SK-N-SH treated with all-trans-retinoic acid at 6 μM for 48 hours (cell line): ENCODE measurements at regions not wholly inside any gene's neighbourhood (a gene's known extent, or its start where the extent isn't known, plus 50 kb on each side); places are given as distances from the start of the nearest gene placed in this dataset.

ENCODE experiments used
- ATAC-seq: fragments of 200-7000 bp; cut with Tn5 transposase; 3 replicates; pipeline ENCODE4 v1.9.1; 2020; ENCODE audit warnings: mild to moderate bottlenecking, moderate library complexity
- ARNTL ChIP-seq: fragments of 450-650 bp; formaldehyde crosslinking; IDR thresholded peaks from 2 replicates; pipeline ENCODE4 v1.5.0; 2020; ENCODE audit warnings: low read depth, mild to moderate bottlenecking, moderate library complexity, borderline replicate concordance
- BACH2 ChIP-seq: fragments of 250-450 bp; sonication (Bioruptor Pico); IDR thresholded peaks from 2 replicates; pipeline ENCODE4 v1.9.0; 2021; ENCODE audit warnings: mild to moderate bottlenecking, borderline replicate concordance
- CSDC2 ChIP-seq: fragments of 250-450 bp; sonication (Bioruptor Pico); IDR thresholded peaks from 2 replicates; pipeline ENCODE4 v1.5.0; 2020; ENCODE audit warnings: mild to moderate bottlenecking, moderate library complexity
- ESRRG ChIP-seq: fragments of 250-450 bp; sonication (Bioruptor Pico); IDR thresholded peaks from 2 replicates; pipeline ENCODE4 v1.6.1; 2021; ENCODE audit warnings: mild to moderate bottlenecking
- GLIS3 ChIP-seq: fragments of 250-450 bp; sonication (Bioruptor Pico); IDR thresholded peaks from 2 replicates; pipeline ENCODE4 v1.5.0; 2020; ENCODE audit warnings: mild to moderate bottlenecking, moderate library complexity
- ISL1 ChIP-seq: fragments of 250-450 bp; sonication (Bioruptor Pico); IDR thresholded peaks from 2 replicates; pipeline ENCODE4 v2.1.2; 2022; ENCODE audit warnings: mild to moderate bottlenecking, moderate library complexity
- OSR1 ChIP-seq: fragments of 250-450 bp; sonication (Bioruptor Pico); IDR thresholded peaks from 2 replicates; pipeline ENCODE4 v1.8.0; 2022; ENCODE audit warnings: moderate library complexity, mild to moderate bottlenecking, inconsistent platforms
- PPARA ChIP-seq: fragments of 250-450 bp; sonication (Bioruptor Pico); IDR thresholded peaks from 2 replicates; pipeline ENCODE4 v1.5.0; 2020; ENCODE audit warnings: mild to moderate bottlenecking, borderline replicate concordance
- RARB ChIP-seq: fragments of 250-450 bp; sonication (Bioruptor Pico); IDR thresholded peaks from 2 replicates; pipeline ENCODE4 v1.8.0; 2021; ENCODE audit warnings: mild to moderate bottlenecking, moderate library complexity
- SNAI2 ChIP-seq: fragments of 250-450 bp; sonication (Bioruptor Pico); IDR thresholded peaks from 2 replicates; pipeline ENCODE4 v1.5.0; 2020; ENCODE audit warnings: mild to moderate bottlenecking, moderate library complexity
- TCF4 ChIP-seq: fragments of 250-450 bp; sonication (Bioruptor Pico); IDR thresholded peaks from 2 replicates; pipeline ENCODE4 v1.8.0; 2021; ENCODE audit warnings: mild to moderate bottlenecking, moderate library complexity, borderline replicate concordance
- TOX ChIP-seq: fragments of 250-450 bp; sonication (Bioruptor Pico); IDR thresholded peaks from 2 replicates; pipeline ENCODE4 v1.8.0; 2021; ENCODE audit warnings: mild to moderate bottlenecking, moderate library complexity, borderline replicate concordance
- ZC3H10 ChIP-seq: fragments of 250-450 bp; sonication (Bioruptor Pico); IDR thresholded peaks from 2 replicates; pipeline ENCODE4 v1.5.1; 2021; ENCODE audit warnings: mild to moderate bottlenecking, moderate library complexity
- ZFP30 ChIP-seq: fragments of 450-650 bp; formaldehyde crosslinking; IDR thresholded peaks from 2 replicates; pipeline ENCODE4 v1.5.0; 2022; ENCODE audit warnings: mild to moderate bottlenecking, moderate library complexity
- ZNF565 ChIP-seq: fragments of 450-650 bp; formaldehyde crosslinking; conservative IDR thresholded peaks from 2 replicates; pipeline ENCODE4 v1.5.0; 2020; ENCODE audit warnings: low read depth, mild to moderate bottlenecking, moderate library complexity
- ZNF70 ChIP-seq: fragments of 450-650 bp; formaldehyde crosslinking; IDR thresholded peaks from 2 replicates; pipeline ENCODE4 v1.5.0; 2020; ENCODE audit warnings: mild to moderate bottlenecking, moderate library complexity
- ZNF8 ChIP-seq: fragments of 450-650 bp; formaldehyde crosslinking; IDR thresholded peaks from 2 replicates; pipeline ENCODE4 v1.5.0; 2020; ENCODE audit warnings: mild to moderate bottlenecking, moderate library complexity
- TF ChIP-seq, protein P1 (sequence below): fragments of 250-450 bp; sonication (Bioruptor Pico); IDR thresholded peaks from 2 replicates; pipeline ENCODE4 v1.5.0; 2020; ENCODE audit warnings: mild to moderate bottlenecking, moderate library complexity
- TF ChIP-seq, protein P2 (sequence below): fragments of 250-450 bp; sonication (Bioruptor Pico); IDR thresholded peaks from 2 replicates; pipeline ENCODE4 v1.5.1; 2021; ENCODE audit warnings: mild to moderate bottlenecking, moderate library complexity
- TF ChIP-seq, protein P3 (sequence below): fragments of 250-450 bp; sonication (Bioruptor Pico); IDR thresholded peaks from 2 replicates; pipeline ENCODE4 v1.8.0; 2020; ENCODE audit warnings: mild to moderate bottlenecking, moderate library complexity, borderline replicate concordance
- TF ChIP-seq, protein P4 (sequence below): fragments of 250-450 bp; sonication (Bioruptor Pico); IDR thresholded peaks from 2 replicates; pipeline ENCODE4 v1.5.1; 2020; ENCODE audit warnings: low read depth, mild to moderate bottlenecking, moderate library complexity

DNA sequence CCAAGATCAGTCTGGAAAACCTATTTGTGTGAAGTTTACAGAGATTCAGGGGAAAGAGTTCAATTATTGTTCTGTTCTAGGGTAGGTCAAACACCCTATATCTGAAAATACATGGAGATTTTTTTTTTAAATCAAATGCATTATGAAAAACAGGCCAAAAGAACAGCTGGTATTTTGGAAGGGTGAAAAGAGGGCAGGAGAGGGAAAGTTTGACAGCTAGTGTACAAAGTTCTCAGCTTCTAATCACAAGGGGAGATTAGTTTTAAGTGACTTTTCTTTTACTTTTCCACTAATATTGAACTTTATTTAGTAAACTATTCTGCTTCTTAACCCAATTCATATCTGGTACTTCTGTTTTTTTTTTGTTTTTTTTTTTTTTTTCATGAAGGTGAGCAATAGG, 66.2 kb upstream of the GRID2 start (continued):
- TF ChIP-seq, protein P1, sequence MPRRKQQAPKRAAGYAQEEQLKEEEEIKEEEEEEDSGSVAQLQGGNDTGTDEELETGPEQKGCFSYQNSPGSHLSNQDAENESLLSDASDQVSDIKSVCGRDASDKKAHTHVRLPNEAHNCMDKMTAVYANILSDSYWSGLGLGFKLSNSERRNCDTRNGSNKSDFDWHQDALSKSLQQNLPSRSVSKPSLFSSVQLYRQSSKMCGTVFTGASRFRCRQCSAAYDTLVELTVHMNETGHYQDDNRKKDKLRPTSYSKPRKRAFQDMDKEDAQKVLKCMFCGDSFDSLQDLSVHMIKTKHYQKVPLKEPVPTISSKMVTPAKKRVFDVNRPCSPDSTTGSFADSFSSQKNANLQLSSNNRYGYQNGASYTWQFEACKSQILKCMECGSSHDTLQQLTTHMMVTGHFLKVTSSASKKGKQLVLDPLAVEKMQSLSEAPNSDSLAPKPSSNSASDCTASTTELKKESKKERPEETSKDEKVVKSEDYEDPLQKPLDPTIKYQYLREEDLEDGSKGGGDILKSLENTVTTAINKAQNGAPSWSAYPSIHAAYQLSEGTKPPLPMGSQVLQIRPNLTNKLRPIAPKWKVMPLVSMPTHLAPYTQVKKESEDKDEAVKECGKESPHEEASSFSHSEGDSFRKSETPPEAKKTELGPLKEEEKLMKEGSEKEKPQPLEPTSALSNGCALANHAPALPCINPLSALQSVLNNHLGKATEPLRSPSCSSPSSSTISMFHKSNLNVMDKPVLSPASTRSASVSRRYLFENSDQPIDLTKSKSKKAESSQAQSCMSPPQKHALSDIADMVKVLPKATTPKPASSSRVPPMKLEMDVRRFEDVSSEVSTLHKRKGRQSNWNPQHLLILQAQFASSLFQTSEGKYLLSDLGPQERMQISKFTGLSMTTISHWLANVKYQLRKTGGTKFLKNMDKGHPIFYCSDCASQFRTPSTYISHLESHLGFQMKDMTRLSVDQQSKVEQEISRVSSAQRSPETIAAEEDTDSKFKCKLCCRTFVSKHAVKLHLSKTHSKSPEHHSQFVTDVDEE (CRISPR knock-in tag) = no peak
- TF ChIP-seq TCF4 (CRISPR knock-in tag) (no peak), OSR1 (no peak), ZNF565 (CRISPR knock-in tag) (no peak), RARB (CRISPR knock-in tag) (no peak), ISL1 (CRISPR knock-in tag) (no peak)

DNA sequence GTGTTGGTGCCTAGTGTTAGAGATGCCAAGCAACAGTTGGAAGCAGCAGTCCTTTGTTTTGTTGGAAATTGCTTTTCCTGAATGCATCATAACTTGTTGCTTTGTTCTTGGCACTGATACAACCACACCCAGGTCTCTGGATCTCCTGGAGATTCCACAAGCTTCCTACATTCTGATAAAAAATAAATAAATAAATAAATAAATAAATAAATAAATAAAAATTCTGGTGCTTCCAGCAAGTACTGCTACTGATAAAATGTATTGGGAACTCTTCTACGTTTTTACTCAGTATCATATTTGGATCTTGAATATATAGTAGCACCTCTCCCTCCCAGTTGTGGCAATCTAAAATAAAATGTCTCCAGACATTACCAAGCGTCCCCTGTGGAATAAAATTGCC, 62.7 kb upstream of the GRID2 start:
- no peak for ATAC-seq
- no peak for TF ChIP-seq ZNF8 (CRISPR knock-in tag)
- TF ChIP-seq ESRRG = no peak
- TF ChIP-seq ZC3H10 = no peak
- no peak for TF ChIP-seq ARNTL (CRISPR knock-in tag)
- no peak for TF ChIP-seq SNAI2 (CRISPR knock-in tag)
- no peak for TF ChIP-seq ISL1 (CRISPR knock-in tag)
- TF ChIP-seq, protein P2, sequence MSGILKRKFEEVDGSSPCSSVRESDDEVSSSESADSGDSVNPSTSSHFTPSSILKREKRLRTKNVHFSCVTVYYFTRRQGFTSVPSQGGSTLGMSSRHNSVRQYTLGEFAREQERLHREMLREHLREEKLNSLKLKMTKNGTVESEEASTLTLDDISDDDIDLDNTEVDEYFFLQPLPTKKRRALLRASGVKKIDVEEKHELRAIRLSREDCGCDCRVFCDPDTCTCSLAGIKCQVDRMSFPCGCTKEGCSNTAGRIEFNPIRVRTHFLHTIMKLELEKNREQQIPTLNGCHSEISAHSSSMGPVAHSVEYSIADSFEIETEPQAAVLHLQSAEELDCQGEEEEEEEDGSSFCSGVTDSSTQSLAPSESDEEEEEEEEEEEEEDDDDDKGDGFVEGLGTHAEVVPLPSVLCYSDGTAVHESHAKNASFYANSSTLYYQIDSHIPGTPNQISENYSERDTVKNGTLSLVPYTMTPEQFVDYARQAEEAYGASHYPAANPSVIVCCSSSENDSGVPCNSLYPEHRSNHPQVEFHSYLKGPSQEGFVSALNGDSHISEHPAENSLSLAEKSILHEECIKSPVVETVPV (CRISPR knock-in tag) = no peak
- TF ChIP-seq TOX (CRISPR knock-in tag) = no peak
- TF ChIP-seq OSR1 = no peak
- TF ChIP-seq, protein P3, sequence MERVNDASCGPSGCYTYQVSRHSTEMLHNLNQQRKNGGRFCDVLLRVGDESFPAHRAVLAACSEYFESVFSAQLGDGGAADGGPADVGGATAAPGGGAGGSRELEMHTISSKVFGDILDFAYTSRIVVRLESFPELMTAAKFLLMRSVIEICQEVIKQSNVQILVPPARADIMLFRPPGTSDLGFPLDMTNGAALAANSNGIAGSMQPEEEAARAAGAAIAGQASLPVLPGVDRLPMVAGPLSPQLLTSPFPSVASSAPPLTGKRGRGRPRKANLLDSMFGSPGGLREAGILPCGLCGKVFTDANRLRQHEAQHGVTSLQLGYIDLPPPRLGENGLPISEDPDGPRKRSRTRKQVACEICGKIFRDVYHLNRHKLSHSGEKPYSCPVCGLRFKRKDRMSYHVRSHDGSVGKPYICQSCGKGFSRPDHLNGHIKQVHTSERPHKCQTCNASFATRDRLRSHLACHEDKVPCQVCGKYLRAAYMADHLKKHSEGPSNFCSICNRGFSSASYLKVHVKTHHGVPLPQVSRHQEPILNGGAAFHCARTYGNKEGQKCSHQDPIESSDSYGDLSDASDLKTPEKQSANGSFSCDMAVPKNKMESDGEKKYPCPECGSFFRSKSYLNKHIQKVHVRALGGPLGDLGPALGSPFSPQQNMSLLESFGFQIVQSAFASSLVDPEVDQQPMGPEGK (CRISPR knock-in tag) = no peak
- TF ChIP-seq RARB (CRISPR knock-in tag) = no peak
- no peak for TF ChIP-seq ZNF70 (CRISPR knock-in tag)
- no peak for TF ChIP-seq TCF4 (CRISPR knock-in tag)
- TF ChIP-seq ZFP30 (CRISPR knock-in tag) = no peak
- TF ChIP-seq CSDC2 (CRISPR knock-in tag) = no peak
- TF ChIP-seq, protein P4, sequence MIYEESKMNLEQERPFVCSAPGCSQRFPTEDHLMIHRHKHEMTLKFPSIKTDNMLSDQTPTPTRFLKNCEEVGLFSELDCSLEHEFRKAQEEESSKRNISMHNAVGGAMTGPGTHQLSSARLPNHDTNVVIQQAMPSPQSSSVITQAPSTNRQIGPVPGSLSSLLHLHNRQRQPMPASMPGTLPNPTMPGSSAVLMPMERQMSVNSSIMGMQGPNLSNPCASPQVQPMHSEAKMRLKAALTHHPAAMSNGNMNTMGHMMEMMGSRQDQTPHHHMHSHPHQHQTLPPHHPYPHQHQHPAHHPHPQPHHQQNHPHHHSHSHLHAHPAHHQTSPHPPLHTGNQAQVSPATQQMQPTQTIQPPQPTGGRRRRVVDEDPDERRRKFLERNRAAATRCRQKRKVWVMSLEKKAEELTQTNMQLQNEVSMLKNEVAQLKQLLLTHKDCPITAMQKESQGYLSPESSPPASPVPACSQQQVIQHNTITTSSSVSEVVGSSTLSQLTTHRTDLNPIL = no peak
- TF ChIP-seq, protein P1 (CRISPR knock-in tag) = no peak
- TF ChIP-seq GLIS3 (CRISPR knock-in tag) = no peak
- TF ChIP-seq PPARA (CRISPR knock-in tag) = no peak

DNA sequence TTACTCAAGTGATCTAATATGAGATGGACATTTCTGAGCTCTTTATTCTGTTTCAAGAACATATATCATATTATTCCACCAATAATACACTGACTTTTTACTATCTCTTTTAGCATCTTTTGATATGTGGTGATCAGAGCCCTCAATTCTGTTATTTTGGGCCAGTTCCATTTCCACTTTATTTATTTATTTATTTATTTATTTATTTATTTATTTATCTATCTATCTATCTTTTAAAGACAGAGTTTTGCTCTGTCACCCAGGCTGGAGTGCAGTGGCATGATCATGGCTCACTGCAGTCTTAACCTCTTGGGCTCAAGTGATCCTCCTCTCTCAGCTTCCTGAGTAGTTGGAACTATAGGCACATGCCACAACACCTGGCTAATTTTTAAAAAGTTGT, 57.4 kb upstream of the GRID2 start:
- ATAC-seq = no peak
- TF ChIP-seq ESRRG (no peak), TCF4 (CRISPR knock-in tag) (no peak), GLIS3 (CRISPR knock-in tag) (no peak), ZC3H10 (no peak), CSDC2 (CRISPR knock-in tag) (no peak), ZNF565 (CRISPR knock-in tag) (no peak), ZNF70 (CRISPR knock-in tag) (no peak), BACH2 (CRISPR knock-in tag) (no peak)
- TF ChIP-seq, protein P4 = no peak
- TF ChIP-seq, protein P3 (CRISPR knock-in tag) = no peak
- TF ChIP-seq, protein P2 (CRISPR knock-in tag) = no peak
